ENCODE measurements at regions not wholly inside any gene's neighbourhood (a gene's known extent, or its start where the extent isn't known, plus 50 kb on each side); places are given as distances from the start of the nearest gene placed in this dataset.

- DNase-seq: no peak
- Histone ChIP-seq H3K27me3 (no peaks in the 10 kb centered on the region), H3K36me3 (no peaks in the 10 kb centered on the region), H3K4me1 (no peaks in the 10 kb centered on the region), H3K9me3 (no peaks in the 10 kb centered on the region), H3K4me3 (no peak overlapping the region), H3K27ac (no peak overlapping the region)
- TF ChIP-seq CTCF (IDR thresholded peaks at IDR 0.05): no peak
- TF ChIP-seq POLR2A (IDR thresholded peaks at IDR 0.05): no peak
These were observed 290.5 kb downstream of the HAPSTR1 start for GRCh38 chr16:9381905-9382304.

- no peak overlapping the region for H3K27ac ChIP-seq
- no peak for TF ChIP-seq CTCF (IDR thresholded peaks at IDR 0.05)
- no peak for TF ChIP-seq POLR2A (IDR thresholded peaks at IDR 0.05)
- DNase-seq: no peak
- no peaks in the 10 kb centered on the region for H3K36me3 ChIP-seq
- H3K27me3 ChIP-seq: no peaks in the 10 kb centered on the region
- no peaks in the 10 kb centered on the region for H3K9me3 ChIP-seq
- no peak overlapping the region for H3K4me3 ChIP-seq
- no peaks in the 10 kb centered on the region for H3K4me1 ChIP-seq
These were observed 291.8 kb downstream of the HAPSTR1 start for GRCh38 chr16:9383281-9383680.

- no peak for DNase-seq
- H3K27ac ChIP-seq: no peak overlapping the region
- no peaks in the 10 kb centered on the region for H3K36me3 ChIP-seq
- no peaks in the 10 kb centered on the region for H3K4me1 ChIP-seq
- H3K4me3 ChIP-seq: no peak overlapping the region
- TF ChIP-seq POLR2A (IDR thresholded peaks at IDR 0.05) (no peak), CTCF (IDR thresholded peaks at IDR 0.05) (no peak)
- no peaks in the 10 kb centered on the region for H3K27me3 ChIP-seq
- peaks cover 0 to 4% (median 0%) of the 10 kb centered on the region in 4 donors for H3K9me3 ChIP-seq
These were observed 292.7 kb downstream of the HAPSTR1 start for GRCh38 chr16:9384141-9384540.

GRCh38 chr16:9389543-9390207 is 298.2 kb downstream of the HAPSTR1 start:
- H3K4me3 ChIP-seq: no peak overlapping the region
- no peak for DNase-seq
- H3K36me3 ChIP-seq: no peaks in the 10 kb centered on the region
- H3K4me1 ChIP-seq: no peaks in the 10 kb centered on the region
- peaks cover 0 to 4% (median 0%) of the 10 kb centered on the region in 4 donors for H3K9me3 ChIP-seq
- H3K27me3 ChIP-seq: no peaks in the 10 kb centered on the region
- TF ChIP-seq POLR2A (IDR thresholded peaks at IDR 0.05): no peak
- H3K27ac ChIP-seq: no peak overlapping the region

- no peak overlapping the region for H3K27ac ChIP-seq
- H3K4me1 ChIP-seq: no peaks in the 10 kb centered on the region
- H3K4me3 ChIP-seq: no peak overlapping the region
- DNase-seq: no peak
- peaks cover 0 to 4% (median 0%) of the 10 kb centered on the region in 4 donors for H3K9me3 ChIP-seq
- no peak for TF ChIP-seq CTCF (IDR thresholded peaks at IDR 0.05)
- no peak for TF ChIP-seq POLR2A (IDR thresholded peaks at IDR 0.05)
- H3K27me3 ChIP-seq: no peaks in the 10 kb centered on the region
- no peaks in the 10 kb centered on the region for H3K36me3 ChIP-seq
These were observed 301.5 kb downstream of the HAPSTR1 start for GRCh38 chr16:9392956-9393355.

- H3K4me3 ChIP-seq: no peak overlapping the region
- no peak overlapping the region for H3K27ac ChIP-seq
- no peaks in the 10 kb centered on the region for H3K36me3 ChIP-seq
- no peak for TF ChIP-seq CTCF (IDR thresholded peaks at IDR 0.05)
- TF ChIP-seq POLR2A (IDR thresholded peaks at IDR 0.05): no peak
- H3K4me1 ChIP-seq: no peaks in the 10 kb centered on the region
- H3K27me3 ChIP-seq: no peaks in the 10 kb centered on the region
- DNase-seq: no peak
- peaks cover 0 to 4% (median 0%) of the 10 kb centered on the region in 4 donors for H3K9me3 ChIP-seq
These were observed 302.1 kb downstream of the HAPSTR1 start for GRCh38 chr16:9393591-9393990.
